ENCODE measurements at regions not wholly inside any gene's neighbourhood (a gene's known extent, or its start where the extent isn't known, plus 50 kb on each side); places are given as distances from the start of the nearest gene placed in this dataset.

DNA sequence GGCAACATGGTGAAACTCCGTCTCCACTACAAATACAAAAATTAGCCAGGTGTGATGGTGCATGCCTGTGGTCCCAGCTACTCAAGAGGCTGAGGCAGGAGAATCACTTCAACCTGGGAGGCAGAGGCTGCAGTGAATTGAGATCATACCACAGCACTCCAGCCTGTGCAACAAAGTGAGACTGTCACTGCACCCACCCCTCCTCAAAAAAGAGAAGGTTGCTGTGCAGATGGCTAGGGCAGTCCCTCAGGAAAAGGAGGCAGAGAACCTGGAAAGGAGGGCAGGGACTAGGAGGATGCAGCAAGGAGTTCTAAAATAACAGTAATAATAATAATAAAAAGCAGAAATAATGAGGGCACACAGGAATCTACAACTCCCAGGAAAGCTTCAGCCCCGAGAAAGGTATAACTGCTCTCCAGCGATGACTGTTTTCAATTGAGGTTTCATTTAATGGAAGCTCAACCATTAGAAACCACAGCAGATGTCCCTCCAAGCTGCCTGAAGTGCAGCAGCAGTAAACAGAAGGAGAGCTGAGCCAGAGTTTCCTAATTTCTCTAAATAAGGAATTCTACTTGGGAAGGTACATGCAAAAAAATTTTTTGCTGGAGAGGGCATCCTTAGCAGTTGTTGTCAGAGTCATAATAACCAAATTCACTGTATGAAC is 326.5 kb downstream of the GATA3 start:
- TF ChIP-seq GATA3 (IDR thresholded peaks at IDR 0.05; ENCODE audit: low read depth, low read length) (no peak), GATA2 (IDR thresholded peaks at IDR 0.05; ENCODE audit: low read depth, low read length) (no peak)

All from SH-SY5Y (cell line).